PC-9 (cell line): ENCODE measurements at regions not wholly inside any gene's neighbourhood (a gene's known extent, or its start where the extent isn't known, plus 50 kb on each side); places are given as distances from the start of the nearest gene placed in this dataset.

Source experiments
- BruUV-seq: library from RNA; stranded (reverse); fragments of 400-500 nt; replicated peaks from 2 replicates; lab custom pipeline; 2021; lab: Mats Ljungman, UMichigan
- CTCF ChIA-PET: fragments of 300-600 bp; sonication (Branson Sonifier 250); formaldehyde crosslinking; loops from one replicate; lab custom pipeline; 2022; ENCODE audit warnings: antibody characterized with exemption; lab: Charles Lee
- POLR2A ChIA-PET: fragments of 300-600 bp; sonication (Branson Sonifier 250); formaldehyde crosslinking; loops from one replicate; lab custom pipeline; 2022; ENCODE audit warnings: antibody characterized with exemption; ENCODE audit not compliant: unreplicated experiment; lab: Charles Lee
- DNase-seq, 2 experiments: peaks; one replicate each; pipeline versions ENCODE4 v3.0.0 to v3.0.0-alpha.2; 2015 to 2022; ENCODE audit warnings: mixed read lengths in 1 of 2
- H2AFZ ChIP-seq: fragments of 200-600 bp; sonication (generic); 2 replicates; pipeline ENCODE4 v1.8.1; 2017; ENCODE audit warnings: antibody characterized with exemption
- H3F3A ChIP-seq: fragments of 200-600 bp; sonication (generic); 2 replicates; pipeline ENCODE4 v1.8.1; 2017; ENCODE audit warnings: antibody characterized with exemption, mild to moderate bottlenecking, low read depth; ENCODE audit not compliant: insufficient read depth
- H3K27ac ChIP-seq: fragments of 200-600 bp; sonication (generic); 2 replicates; pipeline ENCODE4 v1.6.1; 2016; ENCODE audit warnings: mixed run types
- H3K27me3 ChIP-seq: fragments of 200-600 bp; sonication (generic); 2 replicates; pipeline ENCODE4 v1.6.1; 2016; ENCODE audit warnings: low read depth, mixed run types; ENCODE audit not compliant: insufficient read depth
- H3K36me3 ChIP-seq: fragments of 200-600 bp; sonication (generic); 2 replicates; pipeline ENCODE4 v1.6.1; 2016; ENCODE audit warnings: low read depth, mixed run types
- H3K4me1 ChIP-seq: fragments of 200-600 bp; sonication (generic); replicated peaks from 2 replicates; pipeline ENCODE4 v1.6.1; 2016; ENCODE audit warnings: mixed run types; ENCODE audit not compliant: insufficient read depth
- H3K4me2 ChIP-seq: fragments of 200-600 bp; sonication (generic); 2 replicates; pipeline ENCODE4 v1.6.1; 2017; ENCODE audit warnings: mixed run types
- H3K4me3 ChIP-seq: fragments of 200-600 bp; sonication (generic); 2 replicates; pipeline ENCODE4 v1.6.1; 2016; ENCODE audit warnings: mixed run types
- H3K79me2 ChIP-seq: fragments of 200-600 bp; sonication (generic); 2 replicates; pipeline ENCODE4 v1.6.1; 2017; ENCODE audit warnings: low read depth, mixed run types
- H3K9me2 ChIP-seq: fragments of 200-600 bp; sonication (generic); 2 replicates; pipeline ENCODE4 v1.8.1; 2017; ENCODE audit warnings: mild to moderate bottlenecking; ENCODE audit not compliant: insufficient read depth
- H3K9me3 ChIP-seq: fragments of 200-600 bp; sonication (generic); 2 replicates; pipeline ENCODE4 v1.8.1; 2016; ENCODE audit warnings: low read depth; ENCODE audit not compliant: insufficient read depth
- H4K20me1 ChIP-seq: fragments of 200-600 bp; sonication (generic); 2 replicates; pipeline ENCODE4 v1.8.1; 2017; ENCODE audit not compliant: insufficient read depth
- CTCF ChIP-seq: fragments of 200-600 bp; sonication (generic); conservative IDR thresholded peaks from 2 replicates; pipeline ENCODE4 v1.6.1; 2017; ENCODE audit warnings: mixed run types, antibody characterized with exemption, mild to moderate bottlenecking, moderate library complexity
- EZH2 ChIP-seq: fragments of 200-600 bp; sonication (generic); IDR thresholded peaks from 2 replicates; pipeline ENCODE4 v1.8.0; 2017; ENCODE audit warnings: antibody characterized with exemption, low read depth
- intact Hi-C: fragments of 100-400 bp; cut with micrococcal nuclease; formaldehyde crosslinking; loops from one replicate; pipeline ENCODE4 v1.10.0; 2022; ENCODE audit not compliant: unreplicated experiment

- ChIA-PET POLR2A (no interaction called here), CTCF (no interaction called here)
- Histone ChIP-seq H3K4me2 (no peak overlapping the region), H3K27ac (no peak overlapping the region), H3K9me2 (no peaks in the 10 kb centered on the region), H3F3A (no peaks in the 10 kb centered on the region), H3K79me2 (no peaks in the 10 kb centered on the region), H3K4me1 (no peaks in the 10 kb centered on the region), H3K36me3 (no peaks in the 10 kb centered on the region), H2AFZ (no peak overlapping the region), H4K20me1 (no peaks in the 10 kb centered on the region), H3K27me3 (0 out of 2 replicates have a peak, but pooled peaks cover 3% of the 10 kb centered on the region), H3K4me3 (no peak overlapping the region), H3K9me3 (no peaks in the 10 kb centered on the region)
- no peak for TF ChIP-seq CTCF
- TF ChIP-seq EZH2 = no peak
- no peak for DNase-seq
- intact Hi-C loops = no loop called here
- no TSS peak for BruUV-seq
Observed at GRCh38 chr11:11697796-11698195, 76.0 kb upstream of the GALNT18 start.

- no peak overlapping the region for H3K4me3 ChIP-seq
- H3K9me3 ChIP-seq = no peaks in the 10 kb centered on the region
- no peaks in the 10 kb centered on the region for H3K4me1 ChIP-seq
- H3K27me3 ChIP-seq = peaks cover 8% of the 10 kb centered on the region; the same call in 1 of the 2 replicates
- H3K79me2 ChIP-seq = no peaks in the 10 kb centered on the region
- POLR2A ChIA-PET = no interaction called here
- no peak for DNase-seq
- H3K36me3 ChIP-seq = no peaks in the 10 kb centered on the region
- no peaks in the 10 kb centered on the region for H3F3A ChIP-seq
- H3K27ac ChIP-seq = no peak overlapping the region
- no peak for TF ChIP-seq EZH2
- TF ChIP-seq CTCF = no peak
- H4K20me1 ChIP-seq = no peaks in the 10 kb centered on the region
- intact Hi-C loops = no loop called here
- CTCF ChIA-PET = no interaction called here
- H2AFZ ChIP-seq = no peak overlapping the region
- no peak overlapping the region for H3K4me2 ChIP-seq
- no peaks in the 10 kb centered on the region for H3K9me2 ChIP-seq
- no TSS peak for BruUV-seq
Observed at GRCh38 chr11:11691296-11692151, 69.7 kb upstream of the GALNT18 start.

GRCh38 chr11:11681536-11681935 lies 59.7 kb upstream of the GALNT18 start:
- intact Hi-C loops = no loop called here
- POLR2A ChIA-PET = no interaction called here
- CTCF ChIA-PET = no interaction called here

More at GRCh38 chr11:11681536-11681935, 59.7 kb upstream of the GALNT18 start:
- Histone ChIP-seq H3K4me1 (no peaks in the 10 kb centered on the region), H3K27me3 (peaks cover 31% of the 10 kb centered on the region), H3K36me3 (no peaks in the 10 kb centered on the region), H2AFZ (no peak overlapping the region), H3K79me2 (no peaks in the 10 kb centered on the region), H3K9me3 (no peaks in the 10 kb centered on the region), H3F3A (no peaks in the 10 kb centered on the region), H3K4me2 (no peak overlapping the region), H3K9me2 (no peaks in the 10 kb centered on the region), H3K27ac (no peak overlapping the region), H4K20me1 (no peaks in the 10 kb centered on the region), H3K4me3 (no peak overlapping the region)
- no peak for DNase-seq
- BruUV-seq = no TSS peak
- no peak for TF ChIP-seq CTCF
- TF ChIP-seq EZH2 = no peak
